DND-41 (cell line): ENCODE measurements at regions not wholly inside any gene's neighbourhood (a gene's known extent, or its start where the extent isn't known, plus 50 kb on each side); places are given as distances from the start of the nearest gene placed in this dataset.
"Not testable (repeated sequence)": the region's sequence is repeated elsewhere in the genome, so short reads cannot be mapped to it uniquely, and the experiment has no call there.

ENCODE experiments used
- CTCF ChIP-seq: IDR thresholded peaks from 2 replicates; pipeline ENCODE4 v1.5.1; 2012; ENCODE audit warnings: borderline replicate concordance, low read length, moderate library complexity, mild to moderate bottlenecking; ENCODE audit not compliant: poor library complexity, severe bottlenecking; ENCODE audit errors: extremely low read depth
- EZH2 ChIP-seq: IDR thresholded peaks from 3 replicates; pipeline ENCODE4 v1.6.1; 2012; ENCODE audit warnings: borderline replicate concordance, low read depth, mild to moderate bottlenecking, moderate library complexity, low read length, inconsistent platforms; ENCODE audit not compliant: severe bottlenecking

GRCh38 chr4:75165100-75165499 lies 232.2 kb downstream of the PARM1 start:
- not testable (repeated sequence) for TF ChIP-seq CTCF, EZH2
